ENCODE measurements at regions not wholly inside any gene's neighbourhood (a gene's known extent, or its start where the extent isn't known, plus 50 kb on each side); places are given as distances from the start of the nearest gene placed in this dataset.
"Not testable (repeated sequence)": the region's sequence is repeated elsewhere in the genome, so short reads cannot be mapped to it uniquely, and the experiment has no call there.

DNA sequence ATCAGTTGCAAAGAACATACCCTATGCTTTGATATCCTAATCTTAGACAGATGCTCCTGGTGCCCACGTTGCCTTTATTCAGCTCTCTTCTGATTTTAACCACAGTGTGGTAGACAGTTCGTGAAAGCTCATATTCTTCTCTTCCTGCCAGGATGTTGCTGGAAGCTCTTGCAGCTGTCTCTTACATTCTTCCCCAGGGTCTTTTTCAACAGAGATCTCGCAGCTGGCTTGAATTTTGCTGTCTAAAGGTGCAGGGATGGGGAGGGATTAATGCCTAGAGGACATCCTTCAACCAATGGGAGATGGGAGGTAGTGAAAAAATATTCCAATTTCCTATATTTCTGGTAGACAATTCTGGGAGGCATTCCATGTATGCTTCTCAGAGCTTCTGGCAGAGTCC lies 150.0 kb upstream of the APP start:
- ATAC-seq: no peak

DNA sequence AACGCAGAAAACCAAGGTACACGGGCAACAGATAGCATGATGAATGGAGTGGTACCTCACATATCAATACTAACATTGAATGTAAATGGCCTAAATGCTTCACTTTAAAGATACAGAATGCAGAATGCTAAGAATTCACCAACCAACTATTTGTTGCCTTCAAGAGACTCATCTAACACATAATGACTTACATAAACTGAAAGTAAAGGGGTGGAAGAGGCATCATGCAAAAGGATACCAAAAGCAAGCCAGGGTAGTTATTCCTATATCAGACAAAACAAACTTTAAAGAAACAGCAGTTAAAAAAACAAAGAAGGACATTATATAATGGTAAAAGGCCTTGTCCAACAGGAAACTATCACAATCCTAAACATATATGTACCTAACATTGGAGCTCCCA lies 137.1 kb upstream of the APP start:
- no peak for ATAC-seq

DNA sequence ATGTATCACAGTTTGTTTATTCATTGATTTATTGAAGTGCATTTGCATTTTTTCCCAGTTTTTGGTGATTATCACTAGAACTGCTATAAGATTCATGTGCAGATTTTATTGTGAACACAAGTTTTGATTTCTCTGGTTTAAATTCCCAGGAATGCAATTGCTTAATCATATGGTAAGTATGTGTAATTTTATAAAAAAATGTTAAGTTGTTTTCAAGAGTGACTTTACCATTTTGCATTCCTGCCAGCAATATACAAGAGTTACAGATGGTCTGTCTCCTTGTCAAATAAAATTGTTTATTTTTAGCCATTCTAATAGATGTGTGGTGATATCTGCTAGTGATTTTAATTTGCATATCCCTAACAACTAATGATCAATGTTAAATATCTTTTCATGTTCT lies 127.3 kb upstream of the APP start:
- ATAC-seq: no peak

DNA sequence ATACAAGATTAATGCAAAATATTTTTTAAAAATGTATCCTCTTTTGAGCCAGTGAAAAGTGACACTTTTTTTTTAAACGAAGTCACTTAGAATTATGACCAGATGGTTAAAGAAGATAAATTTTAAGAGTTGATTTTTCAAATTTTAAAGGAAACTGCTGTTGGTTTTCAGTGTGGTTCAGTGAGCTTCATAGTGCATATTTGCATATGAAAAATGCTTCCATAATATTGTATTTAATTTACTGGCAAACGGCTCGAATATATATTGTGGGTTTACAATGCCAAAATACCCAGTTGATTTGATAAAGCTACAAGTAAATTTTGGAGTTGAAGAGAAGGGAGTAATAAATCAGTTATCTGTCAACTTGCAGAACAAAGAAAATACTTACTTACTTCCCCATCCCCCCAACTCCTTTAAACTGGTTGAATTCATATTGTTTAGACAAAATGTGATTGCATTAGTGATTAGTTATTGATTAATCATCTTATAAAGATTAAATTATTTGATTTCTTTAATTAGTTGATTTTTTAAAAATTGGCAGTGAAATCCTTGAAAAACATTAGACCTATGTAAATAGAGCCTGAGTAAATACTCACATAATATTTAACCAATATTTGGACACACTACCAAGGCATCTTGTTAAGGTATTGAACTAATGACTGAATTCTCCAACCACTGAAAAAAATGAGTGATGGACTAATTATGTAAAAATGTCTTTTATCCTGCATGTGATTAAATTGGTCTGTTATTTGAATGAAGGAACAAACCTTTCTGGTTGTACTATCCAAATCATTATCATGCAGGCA lies 122.8 kb upstream of the APP start:
- ATAC-seq: no peak

DNA sequence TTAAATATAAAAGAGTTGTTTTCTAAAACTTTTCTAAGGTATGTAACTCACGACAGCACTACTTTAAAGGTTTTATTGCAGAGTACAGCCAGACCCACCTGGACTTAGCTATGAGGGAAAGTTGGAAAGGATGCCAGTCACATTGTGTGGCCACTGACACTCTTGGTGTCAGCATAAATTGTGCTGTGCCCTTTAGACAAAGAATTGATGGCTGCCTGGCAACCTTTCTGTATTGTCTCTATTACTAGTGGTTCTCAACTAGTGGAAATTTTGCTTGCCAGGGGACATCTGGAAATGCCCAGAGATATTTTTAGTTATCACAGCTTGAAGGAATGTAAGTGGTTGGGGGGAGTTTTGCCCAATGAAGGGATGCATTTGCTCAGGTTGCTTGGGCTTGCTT lies 117.5 kb upstream of the APP start:
- ATAC-seq: no peak

DNA sequence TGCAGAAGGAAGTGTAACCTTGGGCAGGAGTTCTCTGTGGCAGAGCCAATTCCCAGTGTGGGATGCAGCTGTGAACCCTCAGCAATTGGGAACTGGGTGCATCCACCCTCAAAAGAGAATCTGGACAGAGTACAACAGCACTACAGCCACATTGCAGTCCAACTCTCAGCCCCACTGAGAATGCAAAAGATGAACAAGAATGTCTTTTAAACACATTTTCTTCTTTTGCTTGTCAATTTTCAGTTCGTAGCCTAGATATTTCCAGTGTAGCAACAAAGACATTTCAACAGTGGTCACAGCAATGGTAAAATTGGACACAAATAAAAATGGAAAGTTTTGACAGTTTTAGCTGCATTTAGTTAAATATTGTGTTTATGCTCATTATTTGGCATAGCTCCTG lies 114.0 kb upstream of the APP start:
- ATAC-seq: no peak

DNA sequence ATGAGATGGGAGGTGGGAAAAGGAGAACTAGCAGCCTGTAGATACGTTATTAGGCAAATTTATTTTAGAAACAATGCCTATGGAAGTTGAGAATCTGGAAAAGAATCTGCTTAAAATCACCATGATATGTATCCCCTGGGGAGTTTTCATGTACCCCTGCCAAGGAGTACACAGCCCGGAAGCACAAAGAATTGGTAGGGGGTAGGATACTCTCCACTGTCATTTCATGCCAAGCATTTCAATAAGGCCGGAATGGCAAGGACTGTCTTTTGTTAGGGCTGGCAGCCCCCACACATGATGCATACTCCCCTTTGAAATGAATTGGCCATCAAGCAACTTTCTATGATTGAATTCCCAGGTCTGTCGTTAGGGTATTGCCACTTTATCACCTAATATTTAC lies 111.5 kb upstream of the APP start:
- no peak for ATAC-seq

DNA sequence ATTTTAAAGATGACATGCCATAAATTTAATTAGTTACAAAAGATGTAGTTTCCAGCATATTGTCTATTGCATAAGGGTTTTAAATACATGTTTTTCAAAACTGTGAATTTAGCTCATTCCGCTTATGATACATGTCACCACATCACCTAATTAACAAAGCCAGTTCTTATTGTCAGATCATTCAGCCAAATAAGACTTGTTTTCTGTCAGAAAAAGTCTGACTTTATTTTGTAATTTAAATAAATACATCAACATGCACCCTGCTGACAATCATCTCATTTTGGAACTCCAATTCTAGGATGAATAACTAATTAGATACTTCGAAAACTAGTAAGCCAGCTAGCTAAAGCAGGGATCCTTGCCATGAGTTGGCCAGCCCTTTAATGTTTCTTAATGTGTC lies 110.9 kb upstream of the APP start:
- ATAC-seq: no peak

DNA sequence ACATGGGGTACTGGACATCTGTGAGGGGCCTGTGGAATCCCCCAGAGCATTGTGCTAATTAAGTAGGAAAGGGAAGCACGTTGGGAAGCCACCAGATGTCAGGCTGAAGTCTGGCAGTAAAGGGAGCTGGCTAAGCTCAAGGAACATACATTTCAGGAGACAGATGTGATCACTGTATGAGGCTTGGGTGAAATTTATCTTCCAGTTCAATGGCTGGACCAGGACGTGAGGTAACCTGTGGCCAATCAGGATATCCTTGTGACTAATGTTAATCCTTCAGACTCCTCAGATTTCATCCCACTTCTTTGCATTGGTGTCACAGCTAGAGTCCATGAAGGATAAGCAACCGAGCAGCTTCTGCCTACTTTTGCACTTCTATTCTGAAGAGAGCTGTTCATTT lies 110.2 kb upstream of the APP start:
- ATAC-seq: no peak

DNA sequence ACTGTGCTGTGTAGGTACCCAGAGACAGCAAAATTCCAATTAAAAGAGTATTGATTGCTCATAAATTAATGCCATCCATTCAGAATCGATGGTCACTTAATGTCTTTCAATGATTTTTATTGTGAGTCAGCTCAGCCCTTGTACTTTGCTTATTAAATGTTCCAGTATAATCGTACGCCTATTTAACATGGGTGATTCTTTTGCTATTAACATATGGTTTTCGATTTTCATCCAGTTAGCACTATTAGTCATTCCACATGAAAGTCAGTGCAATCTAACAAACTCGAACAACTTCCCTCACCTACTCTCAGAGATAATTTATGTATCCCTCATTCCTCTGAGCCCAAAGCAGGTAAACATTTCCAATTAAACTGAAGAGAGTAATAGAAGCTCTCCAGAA lies 109.6 kb upstream of the APP start:
- no peak for ATAC-seq

DNA sequence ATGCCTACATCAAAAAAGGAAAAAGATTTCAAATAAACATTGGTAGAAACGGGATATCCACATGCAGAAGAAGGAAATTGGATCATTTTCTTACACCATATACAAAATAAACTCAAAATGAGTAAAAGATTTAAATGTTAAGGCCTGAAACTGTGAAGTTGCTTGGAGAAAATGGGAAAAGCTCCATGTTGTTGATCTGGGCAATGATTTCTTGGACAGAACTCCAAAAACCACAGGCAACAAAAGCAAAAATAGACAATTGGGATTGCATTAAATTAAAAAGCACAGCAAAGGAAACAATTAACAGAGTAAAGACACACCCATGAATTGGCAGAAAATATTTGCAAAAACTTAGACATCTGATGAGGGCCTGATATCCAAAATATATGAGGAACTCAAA lies 105.2 kb upstream of the APP start:
- no peak for ATAC-seq

DNA sequence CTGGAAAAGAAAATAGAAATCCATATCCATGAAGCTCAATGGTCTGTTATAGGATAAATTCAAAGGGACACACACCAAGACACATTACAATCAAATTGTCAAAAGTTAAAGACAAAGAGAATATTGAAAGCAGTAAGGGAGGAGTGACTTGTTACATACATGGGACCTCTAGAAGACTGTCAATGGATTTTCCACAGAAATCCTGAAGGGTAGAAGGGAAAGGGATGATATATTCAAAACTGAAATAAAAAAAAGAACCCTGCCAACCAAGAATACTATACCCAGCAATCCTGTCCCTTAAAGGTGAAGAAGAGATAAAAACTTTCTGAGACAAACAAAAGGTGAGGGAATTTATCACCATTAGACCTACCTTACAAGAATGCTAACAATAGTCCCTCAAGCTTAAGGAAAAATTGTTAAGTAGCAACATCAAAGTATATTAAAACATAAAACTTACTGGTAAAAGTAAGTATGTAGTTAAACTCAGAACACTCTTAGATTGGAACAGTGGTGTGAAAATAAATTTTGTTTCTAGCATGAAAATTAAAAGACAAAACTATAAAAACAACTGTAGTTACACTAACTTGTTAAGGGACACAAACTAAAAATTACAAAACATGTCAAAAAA lies 103.2 kb upstream of the APP start:
- no peak for ATAC-seq

DNA sequence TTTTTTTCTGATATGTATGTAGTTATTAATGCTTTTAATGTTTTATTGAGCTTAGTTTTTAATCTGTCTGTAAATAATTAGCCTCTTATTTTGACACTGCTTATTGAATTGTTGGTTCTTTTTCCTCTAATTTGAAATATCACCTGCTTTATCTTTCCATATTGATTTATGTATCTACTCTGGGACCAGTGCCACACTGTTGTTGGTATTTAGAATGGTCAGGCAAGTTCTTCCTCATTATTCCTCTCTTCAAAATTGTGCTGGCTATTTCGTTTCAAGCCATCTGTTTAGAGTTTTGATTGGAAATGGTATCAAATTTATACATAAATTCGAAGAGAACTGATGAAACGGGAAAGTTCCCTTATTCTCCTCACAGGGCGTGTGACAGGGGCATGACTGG lies 96.8 kb upstream of the APP start:
- no peak for ATAC-seq

DNA sequence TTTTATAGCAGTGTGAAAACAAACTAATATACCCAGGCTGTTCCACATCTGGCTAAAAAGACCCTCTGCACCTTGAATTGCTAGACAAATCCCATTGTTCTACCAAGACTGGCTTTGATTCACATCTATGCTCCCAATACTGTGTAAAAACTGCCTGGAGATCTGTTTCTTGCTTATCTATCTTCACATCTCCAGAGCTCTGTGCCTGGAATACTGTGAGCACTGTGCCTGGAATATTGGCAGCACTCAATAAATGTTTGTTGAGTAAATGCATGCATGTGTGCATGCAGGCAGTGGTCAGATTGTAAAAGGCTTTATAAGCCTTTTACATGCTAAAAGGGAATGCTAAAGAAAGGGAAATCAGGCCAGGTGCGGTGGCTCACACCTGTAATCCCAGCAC lies 75.5 kb upstream of the APP start:
- ATAC-seq: no peak

DNA sequence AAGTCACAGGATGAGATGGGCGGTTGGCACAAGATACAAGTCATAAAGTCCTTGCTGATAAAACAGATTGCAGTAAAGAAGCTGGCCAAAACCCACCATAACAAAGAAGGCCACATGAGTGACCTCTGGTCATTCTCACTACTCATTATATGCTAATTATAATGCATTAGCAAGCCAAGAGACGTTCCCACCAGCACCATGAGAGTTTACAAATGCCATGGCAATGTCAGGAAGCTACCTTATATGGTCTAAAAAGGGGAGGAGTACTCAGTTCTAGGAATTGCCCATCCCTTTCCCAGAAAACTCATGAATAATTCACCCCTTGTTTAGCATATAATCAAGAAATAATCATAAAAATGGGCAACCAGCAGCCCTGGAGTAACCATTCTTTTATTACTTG lies 74.9 kb upstream of the APP start:
- no peak for ATAC-seq

DNA sequence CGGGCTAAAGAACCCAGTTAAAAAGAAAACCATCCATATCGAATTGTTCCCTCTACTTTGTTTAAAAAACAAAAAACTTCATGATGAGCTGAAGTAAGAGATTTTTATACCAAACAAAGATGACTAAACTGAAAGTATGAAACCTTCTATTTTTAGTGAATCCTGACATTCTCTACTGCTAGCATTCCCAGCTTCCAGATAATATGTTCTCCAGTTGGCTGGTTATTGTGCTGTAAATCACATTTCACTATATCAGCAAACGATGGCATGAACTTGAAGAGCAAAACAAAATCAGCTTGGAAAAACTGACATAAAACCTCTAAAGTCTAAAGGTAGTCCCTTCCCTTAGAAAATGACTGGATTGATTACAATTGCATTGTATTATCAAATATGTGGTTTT lies 68.1 kb upstream of the APP start:
- ATAC-seq: no peak

DNA sequence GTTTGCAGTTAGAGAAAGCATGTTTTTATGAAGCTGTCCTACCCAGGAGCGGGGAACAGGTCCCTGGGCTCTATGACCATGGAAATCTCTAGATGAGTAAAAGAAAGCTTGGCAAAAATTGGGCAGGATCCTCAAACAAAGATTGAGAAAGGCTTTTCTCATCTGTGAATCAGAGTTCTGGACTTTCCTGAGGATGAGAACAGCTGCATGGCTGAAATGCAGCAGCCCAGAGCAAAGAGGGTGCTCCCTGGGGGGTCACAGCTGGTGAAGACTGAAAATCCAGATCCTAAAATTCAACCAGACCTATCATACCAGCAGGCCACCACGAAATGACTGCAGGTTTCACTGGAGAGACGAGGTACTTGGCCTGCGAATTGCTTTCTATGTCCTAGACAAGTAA lies 65.7 kb upstream of the APP start:
- ATAC-seq: no peak

DNA sequence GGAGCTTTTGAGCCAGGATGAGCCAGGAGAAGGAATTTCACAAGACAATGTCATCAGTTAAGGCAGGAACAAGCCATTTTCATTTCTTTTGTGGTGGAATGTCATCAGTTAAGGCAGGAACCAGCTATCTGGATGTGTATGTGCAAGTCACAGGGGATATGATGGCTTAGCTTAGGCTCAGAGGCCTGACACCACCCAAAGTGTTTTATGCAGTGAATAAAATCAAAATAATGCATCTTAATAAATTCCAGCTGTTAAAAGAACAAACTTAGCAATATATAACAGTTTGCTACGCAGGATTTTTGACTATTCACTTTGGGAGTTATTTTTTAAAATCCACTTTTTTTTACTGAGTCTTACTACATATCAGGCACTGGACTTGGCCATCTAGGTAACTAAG lies 62.7 kb upstream of the APP start:
- ATAC-seq: not testable (repeated sequence)

DNA sequence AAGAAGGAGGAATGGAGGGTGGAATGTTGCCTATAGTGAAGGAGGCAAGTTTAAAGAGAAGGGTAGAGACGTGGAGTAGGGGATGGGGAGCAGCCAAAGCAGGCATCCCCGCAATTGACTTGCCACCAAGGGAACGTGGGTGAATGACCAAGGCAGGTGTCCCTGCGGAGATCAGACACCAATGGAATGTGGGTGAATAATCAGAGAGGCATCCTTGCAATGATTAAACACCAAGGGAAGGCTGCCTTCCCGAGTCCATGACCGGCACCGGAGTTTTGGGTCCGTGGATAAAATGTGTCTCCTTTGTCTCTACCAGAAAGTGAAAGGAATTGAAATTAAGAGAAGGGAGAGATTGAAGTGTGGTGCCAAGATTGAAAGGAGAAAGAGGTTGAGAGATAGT lies 61.9 kb upstream of the APP start:
- not testable (repeated sequence) for ATAC-seq

DNA sequence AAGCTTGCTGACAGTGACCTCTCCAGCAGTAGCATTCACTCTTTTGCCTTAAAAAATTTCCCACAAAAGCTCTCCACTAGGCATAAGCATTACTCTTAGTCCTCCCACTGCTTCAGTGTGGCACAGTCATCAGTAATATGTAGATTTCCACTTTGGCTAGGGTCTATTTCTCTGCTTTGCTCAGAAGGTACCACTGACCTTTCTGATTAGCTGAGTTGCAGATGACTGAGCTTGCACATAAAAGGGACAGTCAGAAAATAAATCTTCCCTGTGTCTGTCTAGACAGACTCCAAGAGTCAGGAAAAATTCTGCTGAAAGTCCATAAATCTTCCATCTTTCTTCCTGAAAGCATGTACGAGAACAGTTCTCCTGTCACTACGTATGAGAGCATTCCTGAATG lies 56.6 kb upstream of the APP start:
- no peak for ATAC-seq

DNA sequence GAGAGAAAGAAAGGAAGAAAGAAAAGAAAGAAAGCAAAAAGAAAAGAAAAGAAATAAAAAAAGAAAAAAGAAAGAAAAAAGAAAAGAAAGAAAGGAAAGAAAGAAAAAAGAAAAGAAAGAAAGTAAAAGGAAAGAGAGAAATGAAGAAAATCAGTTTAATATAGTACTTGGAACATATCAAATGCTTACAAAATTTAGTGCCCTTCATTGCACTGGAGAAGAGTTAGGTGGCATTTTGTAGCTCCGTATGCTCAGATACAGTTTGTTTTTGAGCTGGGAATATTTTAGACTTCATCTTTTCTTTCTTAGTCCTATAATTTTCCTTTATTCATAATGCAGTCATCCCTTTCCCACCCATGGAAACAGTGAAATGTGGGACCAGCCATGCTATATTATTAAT lies 56.2 kb upstream of the APP start:
- ATAC-seq: no peak

DNA sequence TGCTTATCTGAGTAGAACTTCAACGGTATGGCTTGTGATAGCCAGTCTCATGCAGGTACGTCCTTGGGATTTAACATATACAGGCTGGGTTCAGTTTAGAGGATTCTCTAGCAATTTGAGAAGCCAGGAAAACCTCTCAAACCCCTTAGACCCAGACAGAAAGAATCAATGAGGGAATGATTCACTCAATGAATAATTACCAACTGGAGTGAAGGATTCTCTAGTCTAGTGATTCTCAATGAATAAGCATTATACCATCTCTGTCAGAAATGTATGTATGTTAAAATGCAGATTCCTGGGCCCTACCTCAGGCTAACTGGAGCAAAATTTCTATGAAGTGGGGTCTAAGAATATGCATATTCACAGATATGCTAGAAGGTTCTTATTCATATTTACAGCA lies 54.5 kb upstream of the APP start:
- no peak for ATAC-seq

DNA sequence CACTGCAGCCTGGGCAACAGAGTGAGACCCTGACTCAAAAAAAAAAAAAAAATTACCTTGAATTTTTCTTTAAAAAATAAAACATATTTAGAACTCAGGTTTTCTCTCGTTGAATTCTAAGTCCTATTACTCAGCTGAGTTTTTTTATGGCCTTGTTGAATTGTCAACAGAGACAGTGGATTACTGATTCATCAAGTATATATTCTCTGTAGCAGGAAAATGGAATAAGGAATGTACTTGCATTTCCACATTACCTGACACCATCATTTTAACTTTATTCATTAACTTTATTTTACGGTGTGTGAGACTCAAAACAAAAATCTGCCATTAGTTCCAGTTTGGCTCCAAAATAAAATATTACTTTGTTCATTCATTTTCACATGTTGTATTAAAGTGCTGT lies 53.8 kb upstream of the APP start:
- no peak for ATAC-seq

All from activated CD4-positive, CD25-positive, alpha-beta regulatory T cell treated with anti-CD3 and anti-CD28 coated beads, Interleukin-2, amount 50 U/mL, for 24 hours (primary cell).